ENCODE measurements at regions not wholly inside any gene's neighbourhood (a gene's known extent, or its start where the extent isn't known, plus 50 kb on each side); places are given as distances from the start of the nearest gene placed in this dataset.

- ChIA-PET RAD21 (ENCODE audit: unreplicated experiment) (no interaction called here), SMC1A (ENCODE audit: uncharacterized antibody, unreplicated experiment) (no interaction called here), POLR2A (no interaction called here), CTCF (no interaction called here)
- H3K9ac ChIP-seq (ENCODE audit: control insufficient read depth, insufficient read depth, low read length) = no peak overlapping the region
- no peaks in the 10 kb centered on the region for H3K79me2 ChIP-seq (ENCODE audit: control insufficient read depth, insufficient read depth, low read length)
- no peaks in the 10 kb centered on the region for H3K27me3 ChIP-seq (replicated peaks in 1 of 2; ENCODE audit: control insufficient read depth in 2 of 2, insufficient read depth in 2 of 2, low read length in 1 of 2)
- no peaks in the 10 kb centered on the region for H4K20me1 ChIP-seq (ENCODE audit: control insufficient read depth, insufficient read depth)
- no peaks in the 10 kb centered on the region for H3K9me3 ChIP-seq (replicated peaks; ENCODE audit: control insufficient read depth, insufficient read depth, low read length)
- no peak overlapping the region for H3K27ac ChIP-seq (ENCODE audit: control insufficient read depth, insufficient read depth)
- DNase-seq (ENCODE audit: low read depth, low spot score) = no peak
- H3K4me3 ChIP-seq = no peak overlapping the region
- H3K4me1 ChIP-seq (ENCODE audit: control insufficient read depth, insufficient read depth, low read length) = no peaks in the 10 kb centered on the region
- TF ChIP-seq ZNF384 (IDR thresholded peaks at IDR 0.05; ENCODE audit: borderline replicate concordance, low read depth, low read length) = no peak
- no peak for TF ChIP-seq MEF2B (IDR thresholded peaks at IDR 0.05; ENCODE audit: partially characterized antibody, poor library complexity, severe bottlenecking)
- TF ChIP-seq USF1 (IDR thresholded peaks at IDR 0.05; ENCODE audit: borderline replicate concordance, extremely low read length, insufficient read depth, low read depth, low read length) = no peak
- no peak for TF ChIP-seq CBFB (IDR thresholded peaks at IDR 0.05; ENCODE audit: low read depth)
- TF ChIP-seq SRF (IDR thresholded peaks at IDR 0.05; ENCODE audit: low read depth in 2 of 2, low read length in 2 of 2) = no peak
- TF ChIP-seq ZSCAN29 (IDR thresholded peaks at IDR 0.05) = no peak
- no peak for TF ChIP-seq IKZF2 (IDR thresholded peaks at IDR 0.05)
- no peak for TF ChIP-seq SMAD5 (IDR thresholded peaks at IDR 0.05; ENCODE audit: low read depth)
- no peak for TF ChIP-seq NFYA (IDR thresholded peaks at IDR 0.05; ENCODE audit: borderline replicate concordance, low read depth, low read length)
- TF ChIP-seq ZNF592 (IDR thresholded peaks at IDR 0.05) = no peak
- no peak for TF ChIP-seq ESRRA (IDR thresholded peaks at IDR 0.05; ENCODE audit: low read length)
- no peak for TF ChIP-seq SP1 (IDR thresholded peaks at IDR 0.05; ENCODE audit: low read depth, low read length)
- TF ChIP-seq ATF2 (IDR thresholded peaks at IDR 0.05; ENCODE audit: low read length) = no peak
- no peak for TF ChIP-seq TCF12 (IDR thresholded peaks at IDR 0.05; ENCODE audit: low read depth, low read length)
- TF ChIP-seq MTA2 (IDR thresholded peaks at IDR 0.05; ENCODE audit: low read depth) = no peak
- 0% methylated on average over 1 of the region's 1 CpG for WGBS (ENCODE audit: insufficient coverage, insufficient replicate concordance, low lambda C conversion rate, missing lambda C conversion rate)
- H2AFZ ChIP-seq (ENCODE audit: control insufficient read depth, low read depth, low read length) = no peak overlapping the region
- no peak for ATAC-seq
- no peak overlapping the region for H3K4me2 ChIP-seq (ENCODE audit: control insufficient read depth, insufficient read depth)
- intact Hi-C loops (cut with micrococcal nuclease; ENCODE audit: unreplicated experiment) = no loop called here
- in situ Hi-C loops (cut with MboI) = no loop called here
- no TSS peak for BruUV-seq (replicated peaks)
- FAIRE-seq = no peak
- no peaks in the 10 kb centered on the region for H3K36me3 ChIP-seq (ENCODE audit: control insufficient read depth in 2 of 2, insufficient read depth in 2 of 2, low read length in 1 of 2)
These were observed 576.5 kb upstream of the GNPDA2 start for GRCh38 chr4:45302828-45303227.

Measured in GM12878 (cell line).